GM12878 (cell line): ENCODE measurements at regions not wholly inside any gene's neighbourhood (a gene's known extent, or its start where the extent isn't known, plus 50 kb on each side); places are given as distances from the start of the nearest gene placed in this dataset.

Source experiments
- ATAC-seq: fragments of 200-7000 bp; cut with Tn5 transposase; 3 replicates; pipeline ENCODE4 v1.9.1; 2020; ENCODE audit warnings: mild to moderate bottlenecking, moderate library complexity
- BruUV-seq: library from RNA; stranded (reverse); fragments of 400-500 nt; replicated peaks from 2 replicates; lab custom pipeline; 2021; lab: Mats Ljungman, UMichigan
- CTCF ChIA-PET: fragments of 300-600 bp; sonication (Branson Sonifier 250); formaldehyde crosslinking; extraction: SDS; loops from one replicate; lab custom pipeline; 2021; ENCODE audit warnings: inconsistent platforms; lab: Yijun Ruan, JAX
- POLR2A ChIA-PET: fragments of 350-600 bp; formaldehyde crosslinking; extraction: SDS; loops from one replicate; lab custom pipeline; 2021; ENCODE audit warnings: inconsistent platforms; lab: Charles Lee
- RAD21 ChIA-PET: fragments of 300-600 bp; sonication (Branson Sonifier 250); formaldehyde crosslinking; loops from one replicate; lab custom pipeline; 2023; ENCODE audit warnings: antibody characterized with exemption; ENCODE audit not compliant: unreplicated experiment; lab: Charles Lee
- SMC1A ChIA-PET: fragments of 300-600 bp; sonication (Branson Sonifier 250); formaldehyde crosslinking; loops from one replicate; lab custom pipeline; 2023; ENCODE audit not compliant: unreplicated experiment, uncharacterized antibody; lab: Charles Lee
- DNase-seq: peaks from one replicate; pipeline ENCODE4 v3.0.0-alpha.2; 2011; ENCODE audit warnings: low read depth, low spot score
- FAIRE-seq: peaks from 3 replicates; lab custom pipeline; 2011; peaks lifted over from hg19 to GRCh38; lab: Jason Lieb, UNC
- H2AFZ ChIP-seq: 2 replicates; pipeline ENCODE4 v1.6.0; 2011; ENCODE audit warnings: low read depth, low read length, control low read depth; ENCODE audit not compliant: control insufficient read depth
- H3K27ac ChIP-seq: 2 replicates; pipeline ENCODE4 v1.5.1; 2011; ENCODE audit warnings: control low read depth; ENCODE audit not compliant: control insufficient read depth, insufficient read depth
- H3K27me3 ChIP-seq, 2 experiments: replicated peaks in 1 of 2; 2 replicates each; pipeline versions ENCODE4 v1.6.0 to v1.6.1; 2011; ENCODE audit warnings: low read length in 1 of 2; ENCODE audit not compliant: control insufficient read depth in 2 of 2, insufficient read depth in 2 of 2
- H3K36me3 ChIP-seq, 2 experiments: 2 replicates each; pipeline ENCODE4 v1.5.1; 2011; ENCODE audit warnings: low read length in 1 of 2; ENCODE audit not compliant: control insufficient read depth in 2 of 2, insufficient read depth in 2 of 2
- H3K4me1 ChIP-seq: 2 replicates; pipeline ENCODE4 v1.6.1; 2011; ENCODE audit warnings: mild to moderate bottlenecking, low read length, moderate library complexity, mixed read lengths; ENCODE audit not compliant: control insufficient read depth, insufficient read depth
- H3K4me2 ChIP-seq: 2 replicates; pipeline ENCODE4 v1.6.0; 2011; ENCODE audit warnings: control low read depth; ENCODE audit not compliant: control insufficient read depth, insufficient read depth
- H3K4me3 ChIP-seq: fragments of 200-600 bp; sonication (generic); 2 replicates; pipeline ENCODE4 v1.5.1; 2016
- H3K79me2 ChIP-seq: 2 replicates; pipeline ENCODE4 v1.6.0; 2011; ENCODE audit warnings: low read length; ENCODE audit not compliant: control insufficient read depth, insufficient read depth
- H3K9ac ChIP-seq: 2 replicates; pipeline ENCODE4 v1.8.0; 2011; ENCODE audit warnings: low read length, control low read depth, mixed read lengths; ENCODE audit not compliant: control insufficient read depth, insufficient read depth
- H3K9me3 ChIP-seq: replicated peaks from 3 replicates; pipeline ENCODE4 v1.5.1; 2011; ENCODE audit warnings: mild to moderate bottlenecking, low read length; ENCODE audit not compliant: control insufficient read depth, insufficient read depth
- H4K20me1 ChIP-seq: 2 replicates; pipeline ENCODE4 v1.6.0; 2011; ENCODE audit not compliant: control insufficient read depth, insufficient read depth
- CBX3 ChIP-seq: fragments of 200-600 bp; sonication (generic); IDR thresholded peaks from 2 replicates; pipeline ENCODE4 v1.6.1; 2016; ENCODE audit warnings: low read depth, borderline replicate concordance
- E2F4 ChIP-seq: IDR thresholded peaks from 2 replicates; pipeline ENCODE4 v1.6.1; 2012; ENCODE audit warnings: low read depth, low read length, improper control_type of control experiment
- ESRRA ChIP-seq: IDR thresholded peaks from 2 replicates; pipeline ENCODE4 v1.6.1; 2012; ENCODE audit warnings: mild to moderate bottlenecking, low read length, improper control_type of control experiment
- IKZF1 ChIP-seq: fragments of 450-650 bp; conservative IDR thresholded peaks from 2 replicates; pipeline ENCODE4 v1.6.1; 2017; ENCODE audit warnings: antibody characterized with exemption, mild to moderate bottlenecking
- JUND ChIP-seq: IDR thresholded peaks from 2 replicates; pipeline ENCODE4 v1.6.1; 2012; ENCODE audit warnings: low read depth, mild to moderate bottlenecking, low read length, improper control_type of control experiment, moderate library complexity
- MEF2B ChIP-seq: fragments of 450-650 bp; IDR thresholded peaks from 2 replicates; pipeline ENCODE4 v1.6.1; 2018; ENCODE audit warnings: mild to moderate bottlenecking, moderate library complexity; ENCODE audit not compliant: partially characterized antibody, poor library complexity, severe bottlenecking
- NFXL1 ChIP-seq: fragments of 450-650 bp; IDR thresholded peaks from 2 replicates; pipeline ENCODE4 v1.6.1; 2017; ENCODE audit warnings: antibody characterized with exemption, mild to moderate bottlenecking, borderline replicate concordance
- NFYA ChIP-seq: IDR thresholded peaks from 2 replicates; pipeline ENCODE4 v1.6.1; 2011; ENCODE audit warnings: low read depth, mild to moderate bottlenecking, low read length, improper control_type of control experiment, borderline replicate concordance
- WGBS: methylation state at CpG from one replicate; pipeline ENCODE4 v1.1.6; 2016; ENCODE audit warnings: low lambda C conversion rate; ENCODE audit not compliant: insufficient replicate concordance, insufficient coverage; ENCODE audit errors: missing lambda C conversion rate; 5-methylcytosine and 5-hydroxymethylcytosine counted together
- in situ Hi-C: fragments of 300-500 bp; cut with MboI; formaldehyde crosslinking; loops from 9 replicates; pipeline ENCODE4 v1.14.3; 2018; ENCODE audit warnings: mixed read lengths
- intact Hi-C: fragments of 100-400 bp; cut with micrococcal nuclease; formaldehyde crosslinking; loops from one replicate; pipeline ENCODE4 v1.14.2; 2022; ENCODE audit not compliant: unreplicated experiment
- TF ChIP-seq, protein P1 (sequence below): IDR thresholded peaks from 2 replicates; pipeline ENCODE4 v1.6.1; 2012; ENCODE audit warnings: low read depth, low read length, improper control_type of control experiment
- TF ChIP-seq, protein P2 (sequence below): IDR thresholded peaks from 2 replicates; pipeline ENCODE4 v1.6.1; 2011; ENCODE audit warnings: low read depth, mild to moderate bottlenecking, low read length, moderate library complexity, borderline replicate concordance; ENCODE audit errors: extremely low read depth

DNA sequence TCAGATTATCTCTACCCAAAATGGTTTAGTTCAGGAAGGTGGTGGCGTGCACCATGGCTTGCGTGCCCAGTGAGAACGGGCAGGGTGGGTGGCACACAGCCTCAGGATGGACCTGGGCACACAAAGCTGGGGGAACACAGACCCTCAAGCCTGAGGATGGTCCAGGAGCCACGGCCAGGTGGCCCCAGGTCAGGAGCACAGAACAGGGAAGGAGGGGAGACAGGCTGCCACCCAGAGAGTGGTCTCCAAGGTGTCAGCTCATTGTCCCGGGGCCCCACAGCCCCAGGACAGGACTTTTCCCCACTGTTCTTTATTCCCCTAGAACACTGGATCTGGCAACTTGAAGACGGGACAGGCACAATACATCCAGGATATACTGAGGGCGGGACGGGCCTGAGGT, 75.6 kb upstream of the MGMT start (continued):
- no peak for TF ChIP-seq E2F4
- TF ChIP-seq JUND: no peak
- TF ChIP-seq, protein P1, sequence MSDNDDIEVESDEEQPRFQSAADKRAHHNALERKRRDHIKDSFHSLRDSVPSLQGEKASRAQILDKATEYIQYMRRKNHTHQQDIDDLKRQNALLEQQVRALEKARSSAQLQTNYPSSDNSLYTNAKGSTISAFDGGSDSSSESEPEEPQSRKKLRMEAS: no peak
- TF ChIP-seq IKZF1: no peak
- TF ChIP-seq NFXL1: no peak
- no peak for TF ChIP-seq CBX3

DNA sequence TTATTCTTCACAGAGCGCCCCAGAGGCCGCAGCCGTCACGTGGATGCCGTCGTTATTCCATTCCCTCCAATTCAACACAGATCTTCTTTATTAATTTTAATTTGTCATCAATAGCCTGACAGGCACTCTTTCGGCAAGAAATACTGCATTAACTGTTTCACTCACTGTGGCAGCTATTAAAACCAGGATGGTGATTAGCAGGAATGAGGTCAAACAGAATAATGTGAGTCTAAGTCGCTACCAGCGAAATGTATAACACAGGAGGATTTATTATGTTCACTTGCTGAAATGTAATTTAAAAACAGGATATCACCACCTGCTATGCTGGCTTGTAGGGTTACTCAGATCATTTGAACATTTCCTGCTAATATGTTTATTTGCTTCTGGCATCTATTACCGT, 74.2 kb upstream of the MGMT start:
- no peak overlapping the region for H3K27ac ChIP-seq
- in situ Hi-C loops: no loop called here
- ChIA-PET RAD21 (no interaction called here), CTCF (no interaction called here), SMC1A (no interaction called here), POLR2A (no interaction called here)
- H3K36me3 ChIP-seq: no peaks in the 10 kb centered on the region
- ATAC-seq (no peak), DNase-seq (no peak), FAIRE-seq (no peak)
- no peaks in the 10 kb centered on the region for H4K20me1 ChIP-seq
- H3K4me3 ChIP-seq: no peak overlapping the region
- BruUV-seq: no TSS peak
- H3K79me2 ChIP-seq: no peaks in the 10 kb centered on the region
- 55% methylated on average over 10 of the region's 10 CpGs for WGBS
- no peak overlapping the region for H2AFZ ChIP-seq
- H3K9ac ChIP-seq: no peak overlapping the region
- intact Hi-C loops: no loop called here
- H3K9me3 ChIP-seq: no peaks in the 10 kb centered on the region
- H3K4me2 ChIP-seq: no peak overlapping the region
- TF ChIP-seq NFYA: no peak
- TF ChIP-seq MEF2B: no peak
- TF ChIP-seq ESRRA: no peak
- TF ChIP-seq, protein P2, sequence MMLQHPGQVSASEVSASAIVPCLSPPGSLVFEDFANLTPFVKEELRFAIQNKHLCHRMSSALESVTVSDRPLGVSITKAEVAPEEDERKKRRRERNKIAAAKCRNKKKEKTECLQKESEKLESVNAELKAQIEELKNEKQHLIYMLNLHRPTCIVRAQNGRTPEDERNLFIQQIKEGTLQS: no peak
- H3K27me3 ChIP-seq: no peaks in the 10 kb centered on the region
- no peaks in the 10 kb centered on the region for H3K4me1 ChIP-seq
